H1 (cell line): ENCODE measurements at regions not wholly inside any gene's neighbourhood (a gene's known extent, or its start where the extent isn't known, plus 50 kb on each side); places are given as distances from the start of the nearest gene placed in this dataset.

Source experiments
- CBX8 ChIP-seq: fragments of 300-800, 300-1000 bp; sonication (generic); IDR thresholded peaks from 2 replicates; pipeline ENCODE4 v1.7.1; 2016; ENCODE audit warnings: low read depth, low read length, borderline replicate concordance
- FOSL1 ChIP-seq: IDR thresholded peaks from 2 replicates; pipeline ENCODE4 v1.6.1; 2011; ENCODE audit warnings: mild to moderate bottlenecking, low read depth, low read length, moderate library complexity; ENCODE audit not compliant: insufficient read depth
- GABPA ChIP-seq: IDR thresholded peaks from 2 replicates; pipeline ENCODE4 v1.6.1; 2011; ENCODE audit warnings: mild to moderate bottlenecking, low read length, moderate library complexity, borderline replicate concordance; ENCODE audit not compliant: insufficient read depth
- KDM1A ChIP-seq: fragments of 200-600, 300-600 bp; sonication (generic); IDR thresholded peaks from 2 replicates; pipeline ENCODE4 v1.7.1; 2016; ENCODE audit warnings: mild to moderate bottlenecking, low read length, borderline replicate concordance
- KDM4A ChIP-seq: IDR thresholded peaks from one replicate; pipeline ENCODE4 v1.7.1; 2012; ENCODE audit warnings: low read depth, mild to moderate bottlenecking, moderate library complexity, low read length, inconsistent platforms; ENCODE audit not compliant: severe bottlenecking
- KDM5A ChIP-seq: fragments of 200-600 bp; IDR thresholded peaks from 2 replicates; pipeline ENCODE4 v1.7.1; 2012; ENCODE audit warnings: mild to moderate bottlenecking, low read length, inconsistent platforms, mixed read lengths
- NRF1 ChIP-seq: IDR thresholded peaks from 2 replicates; pipeline ENCODE4 v1.6.1; 2011; ENCODE audit warnings: mild to moderate bottlenecking, low read depth, low read length, improper control_type of control experiment

- TF ChIP-seq NRF1 = no peak
- no peak for TF ChIP-seq CBX8
- no peak for TF ChIP-seq KDM5A
- no peak for TF ChIP-seq GABPA
- TF ChIP-seq KDM4A = no peak
- TF ChIP-seq FOSL1 = no peak
- TF ChIP-seq KDM1A = no peak
These were observed 298.9 kb upstream of the RORA start (continued) for GRCh38 chr15:61527836-61528580.
